Hippocampal formation (tissue), 2 donors: ENCODE measurements at regions not wholly inside any gene's neighbourhood (a gene's known extent, or its start where the extent isn't known, plus 50 kb on each side); places are given as distances from the start of the nearest gene placed in this dataset.

Experiments used
- DNase-seq, 2 donors: peaks; one replicate each; lab custom pipeline; 2025; lab: John Stamatoyannopoulos, UW

DNA sequence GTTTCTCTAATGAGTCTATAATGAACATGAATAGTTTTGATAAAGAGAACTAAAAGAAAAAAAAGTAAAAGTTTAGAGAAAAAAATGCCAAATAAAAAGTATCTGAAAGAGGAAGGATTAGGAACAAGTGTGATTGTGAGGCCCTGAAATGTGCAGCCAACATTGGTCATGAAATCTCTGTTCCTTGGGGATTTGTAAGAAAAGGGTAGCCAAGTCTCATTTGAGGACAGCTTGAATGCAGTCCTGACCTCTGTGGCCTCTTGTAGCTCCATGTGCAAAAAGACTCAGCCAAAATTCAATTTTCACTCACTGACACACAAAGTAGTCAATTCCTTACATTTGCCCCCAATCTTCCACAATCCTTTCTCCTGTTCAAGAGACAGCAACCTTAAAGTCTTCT is 167.9 kb downstream of the KLF12 start:
- DNase-seq, result no peak

DNA sequence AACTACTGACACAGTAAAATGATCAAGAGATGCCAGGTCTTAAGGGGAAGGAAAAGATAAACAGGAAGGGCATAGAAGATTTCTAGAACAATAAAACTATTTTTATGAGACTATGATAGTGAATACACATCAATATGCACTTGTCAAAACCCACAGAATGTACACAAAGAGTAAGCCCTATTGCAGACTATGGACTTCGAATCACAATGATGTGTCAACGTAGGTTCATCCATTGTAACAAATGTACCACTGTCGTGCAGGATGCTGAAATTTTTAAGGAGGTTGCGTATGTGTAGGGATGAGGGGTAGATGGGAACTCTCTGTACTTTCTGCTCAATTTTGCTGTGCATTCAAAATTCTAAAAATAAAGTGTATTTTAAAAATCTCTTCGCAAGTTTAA is 171.9 kb downstream of the KLF12 start:
- DNase-seq, result no peak

DNA sequence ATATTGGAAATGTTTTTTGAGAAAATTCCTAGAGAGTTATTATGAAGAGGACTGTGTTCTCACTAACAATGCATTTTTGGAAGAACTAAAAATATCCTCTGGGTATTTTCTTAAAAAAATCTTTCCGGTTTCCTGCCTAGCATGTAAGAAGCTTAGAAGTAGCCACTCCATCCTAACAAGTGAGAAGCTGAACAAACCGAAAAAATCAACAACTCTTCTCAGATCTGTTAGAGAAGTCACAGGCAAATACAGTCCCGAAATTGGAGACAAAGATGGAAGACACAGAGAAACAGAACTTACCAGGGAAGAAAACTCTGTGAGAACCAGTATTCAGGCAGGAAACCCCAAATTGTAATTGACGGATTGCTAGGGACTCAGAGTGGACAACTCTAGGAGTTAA is 173.0 kb downstream of the KLF12 start:
- no peak for DNase-seq

DNA sequence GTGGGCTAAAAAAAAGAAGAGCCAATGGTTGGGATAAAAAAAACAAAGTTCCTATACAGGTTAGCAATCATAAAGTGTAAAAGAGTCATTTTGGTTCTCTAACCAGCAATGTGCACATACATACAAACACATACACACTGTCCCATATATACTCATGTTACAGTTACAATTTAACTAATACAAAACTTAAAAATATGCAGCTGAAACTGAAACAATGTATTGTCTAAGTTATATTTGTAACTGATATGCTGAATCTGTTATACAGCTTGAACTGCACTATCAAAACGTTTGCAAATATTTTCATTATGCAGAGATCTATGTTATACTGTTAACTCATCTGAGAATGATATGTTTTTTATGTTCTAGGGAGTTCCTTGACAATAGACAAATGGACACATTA is 173.7 kb downstream of the KLF12 start:
- DNase-seq, result no peak

DNA sequence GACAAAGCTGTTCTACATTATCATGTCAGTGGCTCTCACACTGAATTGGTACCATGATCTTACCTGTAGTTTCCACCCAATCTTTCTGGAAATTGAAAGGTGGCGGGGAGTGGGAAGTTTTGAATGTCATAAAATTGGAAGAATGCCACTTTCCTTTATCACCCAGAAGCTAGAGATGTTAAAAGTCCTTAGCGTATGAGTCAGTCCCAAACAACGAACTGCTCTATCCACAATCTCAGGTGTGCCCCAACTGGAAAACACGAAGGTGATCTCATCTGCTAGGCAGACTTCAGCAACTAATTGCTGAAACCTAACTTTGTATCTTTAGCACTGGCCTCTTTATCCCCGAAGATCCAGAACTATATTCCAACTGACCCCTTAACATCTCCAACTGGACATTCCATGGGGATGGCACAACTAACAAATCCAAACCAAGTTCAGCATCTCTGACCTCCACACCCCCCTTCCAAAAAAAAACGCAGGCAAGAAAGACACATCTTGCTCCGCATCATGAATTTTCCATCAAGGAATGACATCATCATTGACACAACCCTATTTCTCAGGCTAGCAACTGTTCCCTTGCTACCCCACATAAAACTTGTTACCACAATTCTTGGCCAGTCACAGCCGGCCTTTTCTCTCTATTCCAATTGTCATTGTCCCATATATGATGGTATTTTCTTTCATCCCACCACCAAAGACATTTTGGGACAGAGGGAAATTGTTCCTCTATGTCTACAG is 175.4 kb downstream of the KLF12 start:
- DNase-seq, result no peak

DNA sequence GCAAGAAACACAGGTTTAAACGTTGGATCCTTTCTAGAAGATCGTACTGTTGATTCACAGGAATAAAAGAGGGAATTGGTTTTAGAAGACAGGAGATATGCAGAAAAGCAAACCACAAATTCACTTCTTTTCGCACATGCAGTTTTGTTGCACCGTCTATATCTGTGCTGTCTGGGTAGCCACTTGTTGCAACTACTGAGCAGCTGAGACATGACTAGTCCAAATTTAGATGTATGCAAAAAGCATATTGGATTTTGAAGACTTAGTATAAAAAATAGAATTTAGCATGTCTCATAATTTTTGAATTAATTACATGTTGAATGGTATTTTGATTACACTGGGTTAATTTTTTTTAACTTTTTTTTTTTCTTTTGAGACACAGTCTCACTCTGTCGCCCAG is 176.3 kb downstream of the KLF12 start:
- DNase-seq, result no peak

DNA sequence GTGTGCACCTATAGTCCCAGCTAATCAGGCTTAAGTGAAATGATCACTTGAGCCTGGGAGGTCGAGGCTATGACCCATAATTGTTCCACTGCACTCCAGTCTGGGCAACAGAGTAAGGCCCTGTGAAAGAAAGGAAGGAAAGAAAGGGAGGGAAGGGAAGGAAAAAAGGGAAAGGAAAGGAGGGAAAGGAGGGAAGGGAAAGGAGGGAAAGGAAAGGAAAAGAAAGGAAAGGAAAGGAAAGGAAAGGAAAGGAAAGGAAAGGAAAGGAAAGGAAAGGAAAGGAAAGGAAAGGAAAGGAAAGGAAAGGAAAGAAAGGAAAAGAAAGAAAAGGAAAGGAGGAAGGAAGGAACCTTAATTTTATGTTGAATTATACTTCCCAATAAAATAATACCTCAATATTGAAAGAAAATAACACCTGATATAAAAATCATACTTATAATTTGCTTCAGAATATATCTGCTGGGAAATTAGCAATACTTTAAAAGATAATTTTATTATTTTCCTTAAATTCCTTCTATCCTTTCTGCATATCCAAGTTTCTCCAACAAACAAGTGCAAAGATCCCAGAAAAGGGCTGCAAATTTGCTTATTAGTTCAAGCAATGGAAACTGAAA is 177.3 kb downstream of the KLF12 start:
- no peak for DNase-seq

DNA sequence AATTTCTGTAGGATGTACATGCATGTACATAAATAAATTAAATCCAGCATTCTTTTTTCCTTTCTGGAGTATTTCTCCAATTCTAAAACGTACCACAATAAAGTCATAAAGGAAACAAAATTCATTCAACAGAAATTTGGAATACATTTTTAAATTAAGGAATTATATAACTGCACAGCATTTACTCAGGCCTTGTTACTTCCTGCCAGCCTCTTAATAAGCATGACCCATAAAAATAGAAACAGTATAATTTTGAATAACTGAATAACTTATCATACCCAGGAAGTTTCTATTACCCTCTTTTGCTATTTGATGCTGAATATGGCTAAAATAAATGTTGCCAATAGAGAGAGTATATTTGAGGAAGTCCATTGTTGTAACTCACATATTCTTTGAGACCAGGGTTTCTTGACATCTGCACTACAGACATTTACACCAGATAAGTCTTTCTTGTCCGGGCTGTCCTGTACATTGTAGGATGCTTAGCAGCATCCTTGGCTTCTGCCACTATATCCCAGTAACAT is 178.2 kb downstream of the KLF12 start:
- DNase-seq, result no peak

DNA sequence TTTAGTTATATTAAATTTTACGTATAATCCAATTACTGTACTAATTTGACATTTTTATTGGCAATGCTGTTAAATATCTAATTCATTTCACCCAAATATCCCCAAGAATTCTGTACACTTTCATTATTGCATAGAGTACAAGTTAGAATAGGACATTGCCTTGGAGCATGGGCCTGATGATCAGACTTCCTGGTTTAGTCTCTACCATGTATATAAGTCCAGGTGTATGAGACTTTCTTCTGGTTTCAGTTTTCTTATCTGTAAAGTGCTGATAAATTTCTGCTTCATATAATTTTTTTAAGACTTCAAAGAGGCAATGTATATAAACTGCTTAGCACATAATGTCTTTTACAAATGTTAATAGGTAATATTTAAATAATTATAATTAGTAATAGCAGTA is 179.4 kb downstream of the KLF12 start:
- no peak for DNase-seq

DNA sequence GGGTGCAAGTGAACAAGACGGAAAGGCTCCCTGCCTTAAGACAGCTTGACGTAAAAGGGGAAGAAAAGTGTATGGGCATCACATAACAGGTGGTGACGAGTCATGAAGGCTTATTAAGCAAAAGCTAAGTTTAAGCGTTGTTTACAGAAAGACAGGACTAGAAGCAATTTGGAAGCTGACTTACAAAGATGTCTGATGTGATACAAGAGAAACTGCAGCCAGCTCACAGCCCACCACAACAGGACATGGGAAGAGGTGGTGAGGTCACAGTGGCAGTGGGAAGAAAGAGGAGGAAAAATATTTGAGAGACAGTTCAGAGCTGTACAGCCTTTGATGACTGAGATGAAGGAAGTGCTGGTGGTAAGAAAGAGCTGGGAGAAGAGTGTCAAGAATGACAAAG is 181.6 kb downstream of the KLF12 start:
- no peak for DNase-seq

DNA sequence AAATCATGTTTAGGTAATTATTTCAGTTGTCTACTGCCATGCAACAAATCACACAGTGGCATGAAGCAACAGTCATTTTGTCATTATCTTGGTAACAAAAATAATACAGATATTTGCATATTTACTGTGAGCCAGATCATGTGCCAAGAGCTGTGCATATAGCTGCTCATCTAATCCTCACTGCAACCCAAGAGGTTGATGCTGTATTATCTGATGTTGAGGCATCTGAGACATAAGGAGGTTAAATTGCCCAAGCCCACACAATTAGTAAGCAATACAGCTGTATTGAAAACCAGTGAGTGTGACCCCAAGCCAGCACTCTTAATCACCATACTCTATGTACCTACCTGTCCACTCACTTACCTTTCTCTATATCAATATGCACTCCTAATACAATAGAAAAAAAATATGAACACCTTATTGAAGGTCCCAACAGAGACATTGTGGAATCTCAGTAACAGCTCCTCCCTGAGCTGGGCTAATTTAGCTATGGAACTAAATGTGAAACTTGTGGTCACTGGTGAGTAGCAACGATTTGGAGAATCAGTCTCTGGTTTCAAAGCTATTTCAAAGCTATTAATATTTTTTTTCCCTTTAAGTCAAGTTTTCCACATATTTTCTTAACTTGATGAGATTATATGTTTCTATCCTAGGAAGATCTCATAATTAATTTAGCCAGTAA is 185.2 kb downstream of the KLF12 start:
- DNase-seq, result no peak

DNA sequence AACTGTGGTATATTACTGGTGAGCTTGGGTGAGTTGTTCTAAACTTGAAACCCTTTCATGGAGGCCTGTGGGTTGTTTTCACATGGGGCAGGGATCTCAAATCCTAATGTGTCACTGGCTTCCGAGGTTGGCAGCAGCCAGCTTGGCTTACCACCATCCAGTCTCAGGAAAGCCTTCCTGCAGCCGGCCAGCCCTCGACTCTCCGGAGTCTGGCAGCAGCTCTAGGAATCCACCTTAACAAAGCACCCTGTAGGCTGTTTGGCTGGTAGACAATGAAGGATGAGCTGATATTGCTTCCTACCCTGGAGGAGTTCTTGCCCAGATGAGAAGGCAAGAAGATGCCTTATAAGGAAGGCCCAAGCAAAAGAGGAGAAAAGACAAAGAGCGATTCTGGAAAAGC is 188.3 kb downstream of the KLF12 start:
- peak in 1 of 2 donors; percentile 7 for DNase-seq

DNA sequence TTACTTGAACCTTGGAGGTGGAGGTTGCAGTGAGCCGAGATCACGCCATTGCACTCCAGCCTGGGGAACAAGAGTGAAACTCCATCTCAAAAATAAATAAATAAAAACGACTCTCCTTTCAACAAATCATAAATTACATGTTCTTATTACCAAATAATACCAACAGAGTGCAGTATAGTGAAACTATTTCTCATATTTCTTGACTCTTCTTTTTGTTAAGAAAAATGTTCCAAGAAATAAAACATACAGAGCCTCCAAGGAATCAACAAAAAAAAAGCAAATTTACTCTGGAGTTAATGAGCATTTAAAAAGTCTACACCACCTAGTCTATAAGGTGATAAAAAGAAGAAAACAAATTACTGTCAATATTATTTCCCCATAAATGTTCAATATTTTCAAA is 188.8 kb downstream of the KLF12 start:
- DNase-seq, result no peak

DNA sequence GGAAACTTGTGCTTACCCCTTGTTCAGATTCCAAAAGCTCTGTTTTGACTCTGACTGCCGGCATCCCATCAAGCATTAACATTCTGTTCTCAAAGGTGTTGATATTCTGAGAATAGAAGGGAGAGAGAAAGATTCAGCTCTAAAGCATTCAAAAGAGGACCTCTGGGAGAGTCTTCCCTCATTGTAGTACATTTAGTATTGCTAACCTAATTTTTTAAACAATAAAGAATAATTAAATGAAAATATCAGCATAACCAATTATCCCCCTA is 190.3 kb downstream of the KLF12 start:
- DNase-seq, result no peak

DNA sequence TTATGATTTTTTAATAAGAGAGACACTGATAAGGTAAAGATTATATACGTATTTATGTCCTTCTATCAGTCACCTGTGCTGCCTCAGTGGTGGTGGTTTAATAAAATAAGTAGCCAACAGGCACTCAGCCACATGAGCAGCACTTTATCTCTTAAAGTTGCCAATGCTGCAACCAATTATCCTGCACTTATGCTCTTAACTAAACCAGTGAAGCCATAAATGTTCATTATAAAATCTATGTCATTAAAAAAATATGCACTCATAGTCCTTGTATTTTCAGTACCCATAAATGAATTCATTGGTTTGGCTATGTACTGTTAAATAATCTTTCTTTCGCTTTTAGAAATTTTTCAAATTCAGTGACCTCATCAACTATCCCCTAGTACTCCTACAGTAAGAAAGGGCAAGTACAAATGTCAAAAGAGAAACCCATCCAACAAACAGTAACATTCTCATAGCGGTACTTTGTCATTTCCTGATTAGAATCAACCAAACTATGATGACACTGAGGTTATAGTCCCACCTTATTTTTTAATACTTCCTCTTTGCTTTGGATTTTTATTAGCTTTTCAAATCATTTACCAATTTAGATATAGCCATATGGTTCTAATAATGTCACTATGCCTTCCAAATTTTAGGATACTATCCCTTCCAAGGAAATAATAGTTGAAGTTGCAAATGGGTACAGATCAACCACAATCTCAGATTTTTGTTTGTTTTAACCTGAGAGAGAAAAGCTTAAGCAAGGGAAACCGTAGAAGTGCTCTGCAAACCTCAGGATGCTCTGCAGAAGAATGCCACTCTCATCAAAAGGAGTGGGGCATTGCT is 190.9 kb downstream of the KLF12 start:
- DNase-seq, result no peak

DNA sequence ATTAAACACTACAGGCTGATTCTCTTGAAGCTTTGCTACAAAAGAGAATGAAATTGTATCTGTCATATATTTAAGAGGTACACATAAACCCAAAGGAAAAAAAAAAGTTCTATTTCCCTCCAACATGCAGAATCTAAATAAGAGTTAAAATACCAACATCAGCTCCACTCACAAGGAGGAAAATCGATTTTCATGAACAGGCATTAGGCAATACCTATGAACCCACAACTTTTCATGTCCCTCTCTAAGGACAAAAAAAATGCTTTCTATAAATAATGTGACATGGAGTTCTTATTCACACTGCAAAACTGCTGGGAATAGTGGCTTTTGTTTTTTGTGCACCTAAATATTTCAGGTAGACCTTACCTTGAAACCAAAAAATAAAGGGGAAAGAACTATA is 192.5 kb downstream of the KLF12 start:
- DNase-seq, result no peak

DNA sequence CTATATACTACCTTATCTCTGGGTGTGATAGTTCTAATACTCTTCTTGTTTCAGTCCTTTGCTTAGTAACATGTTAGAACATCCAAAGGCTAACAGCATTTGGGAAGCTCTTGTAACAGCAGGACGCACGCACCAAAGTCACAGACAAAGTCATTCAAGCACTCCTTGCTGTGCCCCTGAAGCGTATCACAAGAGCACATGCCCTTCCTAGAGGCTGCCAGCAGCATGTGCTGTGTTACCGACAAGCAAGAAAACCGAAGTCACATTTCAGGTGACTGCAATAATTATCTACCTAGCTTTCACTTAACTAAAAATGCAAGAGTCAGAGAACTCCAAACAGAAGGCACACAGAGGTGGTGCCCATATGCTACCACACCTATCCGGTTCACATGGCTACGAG is 194.1 kb downstream of the KLF12 start:
- DNase-seq, result no peak

DNA sequence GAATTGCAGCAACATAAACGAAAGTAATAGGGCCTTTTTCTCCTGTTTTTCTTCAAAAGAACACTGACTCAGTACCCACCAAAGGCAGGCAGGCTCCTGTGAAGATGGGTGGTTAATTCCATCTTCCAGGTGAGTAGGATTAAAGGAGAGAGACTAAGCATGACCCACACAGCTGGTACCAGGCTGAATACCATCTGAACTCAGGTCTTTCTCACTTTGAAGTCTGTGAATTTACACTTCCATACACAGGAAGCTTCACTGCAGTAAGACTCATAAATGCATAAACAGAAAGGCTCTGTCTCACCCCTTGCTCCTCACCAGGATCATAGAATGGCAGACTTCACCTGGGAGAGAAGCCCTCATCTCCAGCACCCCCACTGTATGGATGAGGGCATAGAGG is 194.6 kb downstream of the KLF12 start:
- no peak for DNase-seq

DNA sequence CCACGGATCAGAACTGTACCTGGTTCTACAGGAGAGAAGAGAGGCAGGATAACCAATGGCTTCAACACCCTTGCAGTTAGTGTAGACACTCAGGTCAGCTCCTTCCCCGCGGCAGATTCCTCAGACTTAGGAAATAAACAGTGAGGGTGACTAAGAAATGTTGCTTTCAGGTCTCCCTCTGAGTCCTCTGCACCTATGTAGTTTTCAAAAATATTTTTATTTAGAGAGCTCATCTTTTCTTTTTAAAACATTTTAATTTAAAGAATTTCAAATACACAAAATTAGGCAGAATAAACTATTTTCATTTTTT is 195.2 kb downstream of the KLF12 start:
- no peak for DNase-seq

DNA sequence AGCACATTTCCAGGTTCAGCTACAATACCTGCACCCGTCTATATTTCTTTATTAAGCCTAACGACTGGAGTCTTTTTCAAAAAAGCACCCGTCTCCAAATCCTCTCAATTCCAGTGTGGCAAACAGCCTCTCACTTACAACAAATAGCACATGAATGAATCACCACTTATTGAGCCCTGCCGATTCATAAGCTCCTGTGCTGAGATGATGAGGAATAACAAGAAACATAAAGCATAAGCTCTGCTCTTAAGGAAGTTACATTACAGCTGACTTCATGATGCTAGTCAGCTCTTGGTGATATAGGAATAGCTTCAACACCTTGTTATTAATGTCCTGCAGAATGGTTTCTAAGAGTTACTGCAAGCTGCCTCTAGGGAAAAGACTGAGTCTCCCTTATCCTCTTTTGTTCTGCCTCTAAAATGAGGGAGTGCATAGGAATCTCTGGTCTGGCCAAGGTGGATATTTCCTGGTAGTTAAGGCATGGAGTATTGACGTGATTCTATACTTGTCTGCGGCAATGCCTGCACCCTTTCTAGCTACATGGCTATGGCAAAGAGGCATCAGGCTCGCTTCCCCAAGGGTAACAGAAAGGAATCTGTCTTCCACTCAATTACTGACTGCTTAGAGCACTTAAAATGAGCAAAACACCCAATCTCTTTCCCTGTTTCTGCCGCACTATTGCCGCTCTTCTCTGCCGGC is 195.7 kb downstream of the KLF12 start:
- no peak for DNase-seq

DNA sequence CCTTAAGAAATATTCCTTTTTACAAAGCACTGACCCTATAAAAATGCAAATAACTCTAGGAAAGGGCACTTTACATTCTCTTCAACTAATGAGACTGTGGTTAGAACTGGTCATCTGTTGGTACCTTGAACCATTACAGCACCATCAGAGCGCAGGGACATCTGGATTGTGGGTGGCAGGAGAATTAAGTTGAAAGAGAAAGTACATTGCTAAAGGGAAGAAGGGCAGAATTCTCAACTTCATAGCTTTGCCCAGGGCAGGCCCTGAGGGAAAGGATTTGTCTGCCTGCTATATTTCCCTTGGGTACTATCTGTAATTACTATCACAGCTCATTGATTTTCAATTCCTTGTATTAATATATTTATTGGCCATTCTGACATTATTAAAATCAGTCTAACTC is 196.8 kb downstream of the KLF12 start:
- DNase-seq, result no peak

DNA sequence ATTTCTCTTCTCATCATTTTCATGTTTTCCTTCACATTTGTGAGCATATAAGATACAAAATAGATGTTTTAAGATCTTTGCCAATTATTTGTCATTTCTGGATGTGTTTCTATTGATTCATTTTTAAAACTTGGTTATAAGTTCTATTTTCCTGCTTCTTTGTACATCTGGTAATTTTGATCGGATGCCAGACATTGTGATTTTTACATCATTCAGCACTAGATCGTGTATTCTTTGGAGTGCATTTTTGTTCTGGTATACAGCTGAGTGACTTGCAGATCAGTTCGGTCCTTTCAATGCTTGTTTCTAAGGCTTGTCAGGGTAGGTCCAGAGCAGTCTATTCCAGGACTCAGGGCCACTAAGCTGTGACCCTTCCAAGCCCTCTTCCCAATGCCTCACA is 198.2 kb downstream of the KLF12 start:
- DNase-seq, result no peak
